ENCODE measurements at regions not wholly inside any gene's neighbourhood (a gene's known extent, or its start where the extent isn't known, plus 50 kb on each side); places are given as distances from the start of the nearest gene placed in this dataset.
"Not testable (repeated sequence)": the region's sequence is repeated elsewhere in the genome, so short reads cannot be mapped to it uniquely, and the experiment has no call there.

- Histone ChIP-seq H3K4me1 (no peaks in the 10 kb centered on the region), H3K36me3 (no peaks in the 10 kb centered on the region), H3K27ac (no peak overlapping the region), H3K27me3 (no peaks in the 10 kb centered on the region), H3K4me3 (no peak overlapping the region), H3K9me3 (no peaks in the 10 kb centered on the region)
- WGBS, 2 donors: 29 to 43% methylated on average over 5 of the region's 5 CpGs
- TF ChIP-seq EP300 (IDR thresholded peaks at IDR 0.05): no peak
- no peak for DNase-seq (ENCODE audit: low spot score in 2 of 2)
Observed at GRCh38 chr11:41666951-41667653, 207.7 kb upstream of the LRRC4C start.

GRCh38 chr11:41675205-41675604 lies 215.8 kb upstream of the LRRC4C start:
- WGBS, 2 donors: 94 to 97% methylated on average over 1 of the region's 1 CpG
- Histone ChIP-seq H3K4me1 (no peaks in the 10 kb centered on the region), H3K27me3 (no peaks in the 10 kb centered on the region), H3K4me3 (no peak overlapping the region), H3K36me3 (no peaks in the 10 kb centered on the region), H3K27ac (no peak overlapping the region), H3K9me3 (no peaks in the 10 kb centered on the region)
- no peak for TF ChIP-seq EP300 (IDR thresholded peaks at IDR 0.05)
- TF ChIP-seq CTCF (IDR thresholded peaks at IDR 0.05): no peak
- no peak for TF ChIP-seq POLR2A (IDR thresholded peaks at IDR 0.05)
- DNase-seq (ENCODE audit: low spot score in 2 of 2): no peak

- no peak overlapping the region for H3K27ac ChIP-seq
- no peaks in the 10 kb centered on the region for H3K9me3 ChIP-seq
- H3K4me3 ChIP-seq: no peak overlapping the region
- no peaks in the 10 kb centered on the region for H3K27me3 ChIP-seq
- WGBS, 2 donors: 51 to 57% methylated on average over 3 of the region's 3 CpGs
- H3K4me1 ChIP-seq: no peaks in the 10 kb centered on the region
- no peak for DNase-seq (ENCODE audit: low spot score in 2 of 2)
- TF ChIP-seq CTCF (IDR thresholded peaks at IDR 0.05) (no peak), POLR2A (IDR thresholded peaks at IDR 0.05) (no peak), EP300 (IDR thresholded peaks at IDR 0.05) (no peak)
- H3K36me3 ChIP-seq: no peaks in the 10 kb centered on the region
Observed at GRCh38 chr11:41713030-41713429, 253.6 kb upstream of the LRRC4C start.

GRCh38 chr11:41714101-41714500 lies 254.6 kb upstream of the LRRC4C start:
- DNase-seq (ENCODE audit: low spot score in 2 of 2): no peak
- H3K27ac ChIP-seq: no peak overlapping the region
- no peak for TF ChIP-seq EP300 (IDR thresholded peaks at IDR 0.05)
- TF ChIP-seq CTCF (IDR thresholded peaks at IDR 0.05): no peak
- no peak for TF ChIP-seq POLR2A (IDR thresholded peaks at IDR 0.05)
- H3K9me3 ChIP-seq: no peaks in the 10 kb centered on the region
- H3K27me3 ChIP-seq: no peaks in the 10 kb centered on the region
- no peaks in the 10 kb centered on the region for H3K36me3 ChIP-seq
- WGBS, 2 donors: 68 to 70% methylated on average over 2 of the region's 2 CpGs
- no peaks in the 10 kb centered on the region for H3K4me1 ChIP-seq
- no peak overlapping the region for H3K4me3 ChIP-seq

- TF ChIP-seq EP300 (IDR thresholded peaks at IDR 0.05): no peak
- no peak for TF ChIP-seq CTCF (IDR thresholded peaks at IDR 0.05)
- TF ChIP-seq POLR2A (IDR thresholded peaks at IDR 0.05): no peak
- Histone ChIP-seq H3K36me3 (no peaks in the 10 kb centered on the region), H3K9me3 (no peaks in the 10 kb centered on the region), H3K4me1 (no peaks in the 10 kb centered on the region), H3K4me3 (no peak overlapping the region), H3K27ac (no peak overlapping the region), H3K27me3 (no peaks in the 10 kb centered on the region)
- WGBS, 2 donors: 72 to 73% methylated on average over 3 of the region's 3 CpGs
- no peak for DNase-seq (ENCODE audit: low spot score in 2 of 2)
Observed at GRCh38 chr11:41716862-41717261, 257.4 kb upstream of the LRRC4C start.

GRCh38 chr11:41720761-41721160 lies 261.3 kb upstream of the LRRC4C start:
- Histone ChIP-seq H3K4me1 (no peaks in the 10 kb centered on the region), H3K36me3 (no peaks in the 10 kb centered on the region), H3K27me3 (no peaks in the 10 kb centered on the region), H3K4me3 (no peak overlapping the region), H3K27ac (no peak overlapping the region), H3K9me3 (no peaks in the 10 kb centered on the region)
- WGBS, 2 donors: 56 to 64% methylated on average over 2 of the region's 2 CpGs
- DNase-seq (ENCODE audit: low spot score in 2 of 2): no peak
- TF ChIP-seq EP300 (IDR thresholded peaks at IDR 0.05) (no peak), POLR2A (IDR thresholded peaks at IDR 0.05) (no peak), CTCF (IDR thresholded peaks at IDR 0.05) (no peak)

- not testable (repeated sequence) for H3K36me3 ChIP-seq; H3K4me1 ChIP-seq; H3K4me3 ChIP-seq; H3K27me3 ChIP-seq; DNase-seq (ENCODE audit: low spot score in 2 of 2); H3K9me3 ChIP-seq; H3K27ac ChIP-seq
- 83% methylated on average over 6 of the region's 6 CpGs; no CpG with 5 or more reads in 1 of the 2 donors for WGBS, 2 donors
Observed at GRCh38 chr11:41728161-41728560, 268.7 kb upstream of the LRRC4C start.
